ENCODE measurements at regions not wholly inside any gene's neighbourhood (a gene's known extent, or its start where the extent isn't known, plus 50 kb on each side); places are given as distances from the start of the nearest gene placed in this dataset.
"Not testable (repeated sequence)": the region's sequence is repeated elsewhere in the genome, so short reads cannot be mapped to it uniquely, and the experiment has no call there.

GRCh38 chr1:60697204-60697994 lies 385.0 kb upstream of the NFIA start:
- DNase-seq (ENCODE audit: low read depth), result no peak
- TF ChIP-seq CTCF (IDR thresholded peaks at IDR 0.05; ENCODE audit: insufficient read depth, low read length, severe bottlenecking), result no peak
- H3K4me3 ChIP-seq (ENCODE audit: low read depth, low read length), result no peak overlapping the region
- H3K27me3 ChIP-seq (ENCODE audit: control insufficient read depth, insufficient read depth, low read length), result no peaks in the 10 kb centered on the region
- H3K36me3 ChIP-seq (ENCODE audit: control insufficient read depth, insufficient read depth, low read length), result no peaks in the 10 kb centered on the region
- FAIRE-seq, result no peak

GRCh38 chr1:60696512-60696911 lies 385.8 kb upstream of the NFIA start:
- no peak for TF ChIP-seq CTCF (IDR thresholded peaks at IDR 0.05; ENCODE audit: insufficient read depth, low read length, severe bottlenecking)
- Histone ChIP-seq H3K27me3 (ENCODE audit: control insufficient read depth, insufficient read depth, low read length) (no peaks in the 10 kb centered on the region), H3K36me3 (ENCODE audit: control insufficient read depth, insufficient read depth, low read length) (no peaks in the 10 kb centered on the region), H3K4me3 (ENCODE audit: low read depth, low read length) (no peak overlapping the region)
- FAIRE-seq, result no peak
- DNase-seq (ENCODE audit: low read depth), result no peak

- Histone ChIP-seq H3K27me3 (ENCODE audit: control insufficient read depth, insufficient read depth, low read length) (no peaks in the 10 kb centered on the region), H3K4me3 (ENCODE audit: low read depth, low read length) (no peak overlapping the region), H3K36me3 (ENCODE audit: control insufficient read depth, insufficient read depth, low read length) (no peaks in the 10 kb centered on the region)
- FAIRE-seq (no peak), DNase-seq (ENCODE audit: low read depth) (no peak)
- no peak for TF ChIP-seq CTCF (IDR thresholded peaks at IDR 0.05; ENCODE audit: insufficient read depth, low read length, severe bottlenecking)
These were observed 386.6 kb upstream of the NFIA start for GRCh38 chr1:60695716-60696171.

GRCh38 chr1:60694980-60695379 lies 387.4 kb upstream of the NFIA start:
- no peaks in the 10 kb centered on the region for H3K36me3 ChIP-seq (ENCODE audit: control insufficient read depth, insufficient read depth, low read length)
- FAIRE-seq, result no peak
- no peak for TF ChIP-seq CTCF (IDR thresholded peaks at IDR 0.05; ENCODE audit: insufficient read depth, low read length, severe bottlenecking)
- H3K4me3 ChIP-seq (ENCODE audit: low read depth, low read length), result no peak overlapping the region
- no peak for DNase-seq (ENCODE audit: low read depth)
- H3K27me3 ChIP-seq (ENCODE audit: control insufficient read depth, insufficient read depth, low read length), result no peaks in the 10 kb centered on the region

- Histone ChIP-seq H3K36me3 (ENCODE audit: control insufficient read depth, insufficient read depth, low read length) (no peaks in the 10 kb centered on the region), H3K27me3 (ENCODE audit: control insufficient read depth, insufficient read depth, low read length) (no peaks in the 10 kb centered on the region), H3K4me3 (ENCODE audit: low read depth, low read length) (no peak overlapping the region)
- TF ChIP-seq CTCF (IDR thresholded peaks at IDR 0.05; ENCODE audit: insufficient read depth, low read length, severe bottlenecking), result no peak
- no peak for FAIRE-seq
- no peak for DNase-seq (ENCODE audit: low read depth)
These were observed 390.3 kb upstream of the NFIA start for GRCh38 chr1:60692031-60692430.

GRCh38 chr1:60688221-60688620 lies 394.1 kb upstream of the NFIA start:
- not testable (repeated sequence) for H3K36me3 ChIP-seq (ENCODE audit: control insufficient read depth, insufficient read depth, low read length); H3K4me3 ChIP-seq (ENCODE audit: low read depth, low read length); FAIRE-seq; DNase-seq (ENCODE audit: low read depth); H3K27me3 ChIP-seq (ENCODE audit: control insufficient read depth, insufficient read depth, low read length)

All from bronchial epithelial cell (primary cell).